ENCODE measurements at regions not wholly inside any gene's neighbourhood (a gene's known extent, or its start where the extent isn't known, plus 50 kb on each side); places are given as distances from the start of the nearest gene placed in this dataset.

GRCh38 chr7:7118822-7119221 lies 63.5 kb upstream of the C1GALT1 start:
- H3K9me3 ChIP-seq (ENCODE audit: control insufficient read depth, low read length), result no peaks in the 10 kb centered on the region
- H3K36me3 ChIP-seq (ENCODE audit: control insufficient read depth, insufficient read depth, low read length), result no peaks in the 10 kb centered on the region
- 100% methylated on average over 1 of the region's 2 CpGs; no CpG with 5 or more reads in 1 of the 2 experiments for WGBS, 2 experiments (ENCODE audit: insufficient coverage in 2 of 2)
- no peaks in the 10 kb centered on the region for H3K4me1 ChIP-seq (ENCODE audit: control insufficient read depth, insufficient read depth, low read length, poor library complexity, severe bottlenecking)
- H3K27ac ChIP-seq (ENCODE audit: low read depth, low read length, severe bottlenecking), result no peak overlapping the region
- no peak overlapping the region for H3K4me3 ChIP-seq (ENCODE audit: extremely low read depth, insufficient read depth, low read length, poor library complexity, severe bottlenecking)

GRCh38 chr7:7119729-7120128 lies 62.6 kb upstream of the C1GALT1 start:
- H3K4me3 ChIP-seq (ENCODE audit: extremely low read depth, insufficient read depth, low read length, poor library complexity, severe bottlenecking), result no peak overlapping the region
- H3K27ac ChIP-seq (ENCODE audit: low read depth, low read length, severe bottlenecking), result no peak overlapping the region
- H3K9me3 ChIP-seq (ENCODE audit: control insufficient read depth, low read length), result no peaks in the 10 kb centered on the region
- H3K4me1 ChIP-seq (ENCODE audit: control insufficient read depth, insufficient read depth, low read length, poor library complexity, severe bottlenecking), result no peaks in the 10 kb centered on the region
- no peaks in the 10 kb centered on the region for H3K36me3 ChIP-seq (ENCODE audit: control insufficient read depth, insufficient read depth, low read length)

DNA sequence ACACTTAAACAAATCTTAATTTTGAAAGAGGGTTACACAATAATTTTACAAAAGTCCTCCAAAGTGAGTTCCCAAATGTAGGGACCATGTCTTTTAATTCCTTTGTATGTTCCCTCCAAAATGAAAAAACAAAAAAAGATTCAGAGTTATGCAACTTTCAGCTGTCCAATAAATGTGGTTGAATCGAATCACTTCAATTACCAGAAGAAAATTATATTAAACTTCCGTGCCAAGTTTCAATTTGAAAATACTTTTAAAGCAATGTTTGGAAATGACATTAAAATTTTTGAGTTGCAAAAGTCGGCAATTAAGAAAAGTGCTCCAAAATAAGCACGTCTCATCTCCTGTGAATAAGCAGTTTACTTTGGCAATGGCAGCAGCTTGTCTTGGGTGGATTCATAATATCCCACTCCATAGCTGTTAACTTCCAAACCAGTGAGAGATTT lies 60.3 kb upstream of the C1GALT1 start:
- H3K27ac ChIP-seq (ENCODE audit: low read depth, low read length, severe bottlenecking), result no peak overlapping the region
- no peaks in the 10 kb centered on the region for H3K9me3 ChIP-seq (ENCODE audit: control insufficient read depth, low read length)
- H3K4me1 ChIP-seq (ENCODE audit: control insufficient read depth, insufficient read depth, low read length, poor library complexity, severe bottlenecking), result no peaks in the 10 kb centered on the region
- H3K36me3 ChIP-seq (ENCODE audit: control insufficient read depth, insufficient read depth, low read length), result no peaks in the 10 kb centered on the region
- no peak overlapping the region for H3K4me3 ChIP-seq (ENCODE audit: extremely low read depth, insufficient read depth, low read length, poor library complexity, severe bottlenecking)
- 71% methylated on average over 2 of the region's 4 CpGs; no CpG with 5 or more reads in 1 of the 2 experiments for WGBS, 2 experiments (ENCODE audit: insufficient coverage in 2 of 2)

DNA sequence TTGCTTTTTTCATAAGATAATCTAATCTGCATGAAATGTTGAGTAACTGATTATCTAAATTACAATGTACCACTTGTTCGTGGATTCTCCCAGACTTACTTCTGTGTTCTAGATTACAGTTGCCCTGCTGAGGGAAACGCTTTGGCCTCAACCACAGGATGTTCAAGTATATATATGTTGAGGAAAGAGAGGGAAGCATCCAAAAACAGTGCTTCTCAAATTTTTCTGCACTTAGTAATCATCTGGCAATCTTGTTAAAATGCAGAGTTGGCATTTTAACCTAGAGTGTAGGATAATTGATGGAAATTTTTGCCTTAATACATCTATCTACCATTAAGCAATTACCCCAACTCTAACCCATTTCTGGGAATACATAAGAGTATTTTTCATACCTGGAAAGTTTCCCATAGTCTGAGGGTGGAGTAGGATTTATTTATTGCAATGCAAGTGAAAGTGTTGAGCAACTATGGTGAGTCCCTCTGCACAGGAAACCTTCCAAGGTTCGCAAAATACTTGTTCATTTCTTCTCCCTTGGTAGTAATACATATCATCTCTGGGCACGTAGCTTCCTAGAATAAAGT lies 59.6 kb upstream of the C1GALT1 start:
- no peak overlapping the region for H3K4me3 ChIP-seq (ENCODE audit: extremely low read depth, insufficient read depth, low read length, poor library complexity, severe bottlenecking)
- H3K36me3 ChIP-seq (ENCODE audit: control insufficient read depth, insufficient read depth, low read length), result no peaks in the 10 kb centered on the region
- no peaks in the 10 kb centered on the region for H3K9me3 ChIP-seq (ENCODE audit: control insufficient read depth, low read length)
- WGBS, 2 experiments (ENCODE audit: insufficient coverage in 2 of 2), result 90 to 92% methylated on average over 2 to 3 of the region's 4 CpGs
- no peak overlapping the region for H3K27ac ChIP-seq (ENCODE audit: low read depth, low read length, severe bottlenecking)
- H3K4me1 ChIP-seq (ENCODE audit: control insufficient read depth, insufficient read depth, low read length, poor library complexity, severe bottlenecking), result no peaks in the 10 kb centered on the region

GRCh38 chr7:7125963-7126362 lies 56.4 kb upstream of the C1GALT1 start:
- Histone ChIP-seq H3K9me3 (ENCODE audit: control insufficient read depth, low read length) (no peaks in the 10 kb centered on the region), H3K27ac (ENCODE audit: low read depth, low read length, severe bottlenecking) (no peak overlapping the region), H3K36me3 (ENCODE audit: control insufficient read depth, insufficient read depth, low read length) (no peaks in the 10 kb centered on the region), H3K4me1 (ENCODE audit: control insufficient read depth, insufficient read depth, low read length, poor library complexity, severe bottlenecking) (no peaks in the 10 kb centered on the region), H3K4me3 (ENCODE audit: extremely low read depth, insufficient read depth, low read length, poor library complexity, severe bottlenecking) (no peak overlapping the region)
- WGBS, 2 experiments (ENCODE audit: insufficient coverage in 2 of 2), result no CpG with 5 or more reads among the region's 2 CpGs

DNA sequence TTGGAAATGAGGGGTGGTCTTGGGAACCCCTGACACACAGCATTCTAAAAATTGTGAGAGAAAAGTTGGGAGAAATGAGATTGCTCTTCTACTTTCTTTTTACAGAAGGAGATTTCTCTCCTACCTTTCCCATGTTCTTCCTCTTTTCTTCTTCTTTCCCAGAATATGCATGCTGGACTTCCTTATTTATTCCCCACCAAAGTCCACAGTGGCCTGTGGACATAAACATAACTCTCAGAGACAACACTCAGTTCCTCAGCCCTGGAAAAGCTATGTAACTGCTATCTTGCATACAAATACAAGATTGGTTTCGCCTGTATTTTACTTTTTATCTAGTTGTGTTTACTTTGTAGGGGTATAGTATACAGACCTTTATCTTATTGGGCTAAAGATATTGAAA lies 54.6 kb upstream of the C1GALT1 start:
- no peaks in the 10 kb centered on the region for H3K4me1 ChIP-seq (ENCODE audit: control insufficient read depth, insufficient read depth, low read length, poor library complexity, severe bottlenecking)
- WGBS, 2 experiments (ENCODE audit: insufficient coverage in 2 of 2), result no CpG with 5 or more reads among the region's 1 CpG

DNA sequence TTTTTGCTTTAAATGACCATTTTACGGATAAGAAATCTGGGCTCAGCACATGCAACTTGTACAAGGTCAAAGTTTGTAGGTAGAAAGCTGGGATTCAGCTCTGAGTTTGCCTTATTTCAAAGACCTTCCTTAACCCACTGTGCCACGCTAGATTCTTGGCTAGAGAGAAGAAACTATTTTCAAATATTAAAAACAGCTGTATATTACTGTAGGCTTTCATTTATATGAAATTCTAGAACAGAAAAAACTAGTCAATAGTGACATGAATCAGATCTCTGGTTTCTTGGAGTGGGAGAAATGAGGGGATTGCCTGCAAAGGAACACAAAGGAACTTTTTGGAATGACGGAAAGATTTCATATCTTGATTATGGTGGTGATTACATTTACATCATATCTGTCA lies 53.0 kb upstream of the C1GALT1 start:
- no peaks in the 10 kb centered on the region for H3K36me3 ChIP-seq (ENCODE audit: control insufficient read depth, insufficient read depth, low read length)
- no CpG with 5 or more reads among the region's 3 CpGs for WGBS, 2 experiments (ENCODE audit: insufficient coverage in 2 of 2)
- H3K4me3 ChIP-seq (ENCODE audit: extremely low read depth, insufficient read depth, low read length, poor library complexity, severe bottlenecking), result no peak overlapping the region
- no peaks in the 10 kb centered on the region for H3K9me3 ChIP-seq (ENCODE audit: control insufficient read depth, low read length)
- no peak overlapping the region for H3K27ac ChIP-seq (ENCODE audit: low read depth, low read length, severe bottlenecking)
- no peaks in the 10 kb centered on the region for H3K4me1 ChIP-seq (ENCODE audit: control insufficient read depth, insufficient read depth, low read length, poor library complexity, severe bottlenecking)

More for the DNA sequence above, 54.6 kb upstream of the C1GALT1 start:
- Histone ChIP-seq H3K27ac (ENCODE audit: low read depth, low read length, severe bottlenecking) (no peak overlapping the region), H3K36me3 (ENCODE audit: control insufficient read depth, insufficient read depth, low read length) (no peaks in the 10 kb centered on the region), H3K4me3 (ENCODE audit: extremely low read depth, insufficient read depth, low read length, poor library complexity, severe bottlenecking) (no peak overlapping the region), H3K9me3 (ENCODE audit: control insufficient read depth, low read length) (no peaks in the 10 kb centered on the region)

DNA sequence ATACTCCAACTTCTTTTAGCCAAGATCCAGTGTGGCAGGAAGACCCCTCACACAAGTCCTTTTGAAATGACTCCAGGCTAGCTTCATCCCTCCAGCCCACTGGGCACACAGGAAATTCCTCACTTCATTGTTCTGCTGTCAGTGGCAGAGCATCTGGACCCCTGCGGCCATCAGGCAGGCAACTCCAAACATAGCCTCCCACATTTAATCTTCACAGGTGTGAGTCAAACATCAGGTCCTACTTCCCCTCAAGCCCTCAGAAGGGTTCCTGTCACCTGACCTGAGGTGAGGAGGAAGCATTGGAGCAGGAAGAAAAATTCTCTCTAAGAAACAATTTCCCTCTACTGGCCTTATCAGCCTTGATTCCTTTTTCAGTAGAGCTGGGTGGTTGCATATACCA lies 51.1 kb upstream of the C1GALT1 start:
- Histone ChIP-seq H3K27ac (ENCODE audit: low read depth, low read length, severe bottlenecking) (no peak overlapping the region), H3K4me1 (ENCODE audit: control insufficient read depth, insufficient read depth, low read length, poor library complexity, severe bottlenecking) (no peaks in the 10 kb centered on the region), H3K4me3 (ENCODE audit: extremely low read depth, insufficient read depth, low read length, poor library complexity, severe bottlenecking) (no peak overlapping the region), H3K9me3 (ENCODE audit: control insufficient read depth, low read length) (no peaks in the 10 kb centered on the region), H3K36me3 (ENCODE audit: control insufficient read depth, insufficient read depth, low read length) (no peaks in the 10 kb centered on the region)
- WGBS, 2 experiments (ENCODE audit: insufficient coverage in 2 of 2), result 80 to 88% methylated on average over 1 of the region's 1 CpG
